GM18498 (cell line): ENCODE measurements at regions not wholly inside any gene's neighbourhood (a gene's known extent, or its start where the extent isn't known, plus 50 kb on each side); places are given as distances from the start of the nearest gene placed in this dataset.
"Not testable (repeated sequence)": the region's sequence is repeated elsewhere in the genome, so short reads cannot be mapped to it uniquely, and the experiment has no call there.

Source experiments
- ATAC-seq: cut with Tn5 transposase; IDR thresholded peaks from one replicate; pipeline ENCODE4 v1.9.1; 2021; ENCODE audit warnings: mild to moderate bottlenecking, moderate library complexity; ENCODE audit not compliant: unreplicated experiment

GRCh38 chr4:57199267-57199666, 89.1 kb upstream of the IGFBP7 start:
- ATAC-seq, result no peak

- no peak for ATAC-seq
These were observed 85.4 kb upstream of the IGFBP7 start for GRCh38 chr4:57195622-57196021.

- no peak for ATAC-seq
These were observed 84.0 kb upstream of the IGFBP7 start for GRCh38 chr4:57194068-57194611.

DNA sequence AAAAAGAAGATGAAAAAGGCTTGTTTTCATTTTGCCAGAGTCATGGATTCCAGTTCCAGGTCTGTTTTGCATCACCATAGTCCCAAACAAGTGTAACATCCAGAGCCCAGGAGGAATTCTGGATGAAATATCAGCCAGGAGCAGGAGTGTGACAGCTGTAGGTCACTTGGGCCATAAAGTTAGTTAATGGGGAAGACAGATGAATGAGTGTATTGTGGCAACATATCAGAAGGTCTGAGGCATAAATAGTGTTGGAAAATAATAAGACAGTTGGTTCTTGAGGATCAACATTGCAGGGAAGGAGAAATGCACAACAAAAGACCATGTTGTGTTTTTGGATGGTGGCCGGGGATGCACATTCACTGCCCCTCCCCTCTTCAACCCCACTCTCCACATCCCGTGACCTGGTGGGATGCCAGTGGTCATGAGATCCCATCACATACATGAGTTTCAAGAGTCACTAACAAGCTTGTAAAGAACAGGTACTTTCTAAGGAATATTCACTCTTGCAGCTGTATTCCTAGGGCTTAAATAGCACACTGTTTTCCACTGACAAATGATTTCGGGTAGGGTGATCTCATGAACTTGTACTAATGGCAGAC, 83.1 kb upstream of the IGFBP7 start:
- no peak for ATAC-seq

- ATAC-seq, result no peak
These were observed 81.4 kb upstream of the IGFBP7 start for GRCh38 chr4:57191523-57192034.

- peak; percentile 68 for ATAC-seq
These were observed 80.7 kb upstream of the IGFBP7 start for GRCh38 chr4:57190601-57191481.

DNA sequence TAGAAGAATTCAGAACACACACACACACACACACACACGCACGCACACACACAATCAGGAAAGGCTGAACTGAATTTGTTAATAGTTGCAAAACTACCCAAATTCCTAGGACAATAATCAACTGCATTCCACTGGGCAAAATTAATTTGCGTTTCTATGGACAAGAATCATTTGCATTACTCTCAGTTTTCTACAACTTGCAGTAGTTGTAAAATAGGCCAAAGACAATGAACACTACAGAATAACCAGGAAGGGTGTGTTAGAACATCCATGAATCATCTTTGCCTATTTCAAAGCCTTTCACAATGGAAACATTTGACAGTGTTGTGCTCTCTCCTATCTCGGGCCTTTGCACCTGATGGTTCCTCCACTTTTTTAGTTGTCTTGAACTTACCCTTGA, 77.1 kb upstream of the IGFBP7 start:
- ATAC-seq, result no peak

DNA sequence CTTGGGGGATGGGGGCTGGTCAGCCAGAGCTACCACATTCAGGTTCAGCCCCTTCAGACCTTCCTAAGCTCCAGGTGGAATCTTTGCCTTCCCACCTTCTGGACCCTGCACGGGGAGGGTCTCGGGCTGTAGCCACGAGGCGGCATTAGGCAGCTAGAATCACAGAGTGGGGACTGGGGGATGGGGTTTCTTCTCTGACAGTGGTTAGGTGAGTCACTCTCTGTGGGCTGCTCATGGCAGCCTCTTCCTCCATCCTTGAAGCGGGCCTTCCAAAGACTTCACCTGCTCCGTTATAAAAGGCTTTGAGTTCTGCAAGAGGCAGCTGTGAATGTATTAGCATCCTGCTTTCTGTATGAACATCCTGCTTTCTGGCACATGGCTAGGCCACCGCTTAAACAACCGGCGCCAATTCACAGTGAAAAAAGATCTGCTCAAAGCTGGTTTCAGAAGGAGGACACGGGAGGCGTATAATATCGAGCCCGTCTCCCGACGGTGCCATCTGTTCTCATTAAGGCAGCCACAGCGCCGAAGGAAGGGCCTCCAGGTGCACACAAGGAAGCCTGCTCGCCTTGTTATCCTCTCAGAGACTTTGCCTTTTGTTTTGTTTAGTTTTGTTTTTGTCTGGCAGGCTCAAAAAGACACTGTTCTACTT, 74.3 kb upstream of the IGFBP7 start:
- ATAC-seq, result no peak

DNA sequence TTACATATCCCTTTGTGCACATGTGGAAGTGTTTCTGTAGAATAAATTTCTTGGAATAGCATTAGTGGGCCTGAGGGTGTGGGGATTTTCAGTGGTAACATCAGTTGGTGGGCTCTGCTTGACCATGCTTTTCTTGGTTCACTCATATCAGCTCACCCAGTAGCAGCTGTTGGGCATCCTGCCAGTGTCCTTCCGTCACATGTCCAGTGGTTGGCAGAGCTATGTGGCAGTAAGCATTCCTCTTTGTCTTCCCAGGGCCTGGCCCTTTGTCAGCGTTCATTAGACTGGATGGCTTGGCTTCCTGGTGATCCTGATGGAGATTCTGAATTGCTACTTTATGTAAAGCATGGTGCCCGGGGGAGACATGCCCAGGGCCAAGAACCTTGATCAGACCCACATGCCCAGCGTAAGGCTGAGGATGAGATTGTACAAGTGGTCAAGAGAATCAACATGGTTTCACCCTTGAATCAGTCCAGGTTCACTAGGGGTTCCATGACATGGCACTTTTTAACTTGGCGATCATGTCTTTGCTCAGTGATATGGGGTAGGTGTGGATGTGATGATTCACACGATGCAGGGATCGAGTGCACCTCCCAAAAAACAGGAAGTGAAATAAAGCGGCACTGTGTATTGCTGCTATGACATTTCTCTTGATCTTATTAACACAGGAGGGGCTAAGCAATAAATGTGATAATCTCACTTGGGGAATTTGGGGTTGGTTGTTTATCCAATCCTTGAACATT, 72.1 kb upstream of the IGFBP7 start:
- ATAC-seq, result no peak

DNA sequence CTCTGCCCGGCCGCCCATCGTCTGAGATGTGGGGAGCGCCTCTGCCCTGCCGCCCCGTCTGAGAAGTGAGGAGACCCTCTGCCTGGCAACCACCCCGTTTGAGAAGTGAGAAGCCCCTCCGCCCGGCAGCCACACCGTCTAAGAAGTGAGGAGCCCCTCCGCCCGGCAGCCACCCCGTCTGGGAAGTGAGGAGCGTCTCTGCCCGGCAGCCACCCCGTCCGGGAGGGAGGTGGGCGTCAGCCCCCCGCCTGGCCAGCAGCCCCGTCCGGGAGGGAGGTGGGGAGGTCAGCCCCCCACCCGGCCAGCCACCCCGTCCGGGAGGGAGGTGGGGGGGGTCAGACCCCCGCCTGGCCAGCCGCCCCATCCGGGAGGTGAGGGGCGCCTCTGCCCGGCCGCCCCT, 63.0 kb upstream of the IGFBP7 start:
- ATAC-seq, result not testable (repeated sequence)

DNA sequence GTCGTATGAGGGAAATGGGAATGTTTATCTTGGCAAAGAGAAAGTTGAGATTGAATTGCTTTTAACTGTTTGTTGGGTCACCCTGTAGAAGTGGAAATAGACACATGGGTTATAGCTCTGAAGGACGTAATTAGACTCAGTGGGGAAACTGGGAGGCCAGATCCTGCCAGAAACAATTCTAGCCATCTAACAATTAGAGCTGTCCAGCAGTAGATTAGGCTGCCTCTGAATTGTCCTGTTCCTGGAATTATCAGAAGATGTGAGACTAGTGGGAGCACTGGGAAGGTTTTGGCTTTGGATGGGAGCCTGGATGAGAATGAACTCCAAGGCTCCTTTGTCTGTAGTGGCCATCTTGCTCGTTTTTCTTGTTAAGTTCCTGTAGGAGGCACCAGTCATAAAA, 61.9 kb upstream of the IGFBP7 start:
- no peak for ATAC-seq

- no peak for ATAC-seq
These were observed 58.8 kb upstream of the IGFBP7 start for GRCh38 chr4:57168982-57169381.

DNA sequence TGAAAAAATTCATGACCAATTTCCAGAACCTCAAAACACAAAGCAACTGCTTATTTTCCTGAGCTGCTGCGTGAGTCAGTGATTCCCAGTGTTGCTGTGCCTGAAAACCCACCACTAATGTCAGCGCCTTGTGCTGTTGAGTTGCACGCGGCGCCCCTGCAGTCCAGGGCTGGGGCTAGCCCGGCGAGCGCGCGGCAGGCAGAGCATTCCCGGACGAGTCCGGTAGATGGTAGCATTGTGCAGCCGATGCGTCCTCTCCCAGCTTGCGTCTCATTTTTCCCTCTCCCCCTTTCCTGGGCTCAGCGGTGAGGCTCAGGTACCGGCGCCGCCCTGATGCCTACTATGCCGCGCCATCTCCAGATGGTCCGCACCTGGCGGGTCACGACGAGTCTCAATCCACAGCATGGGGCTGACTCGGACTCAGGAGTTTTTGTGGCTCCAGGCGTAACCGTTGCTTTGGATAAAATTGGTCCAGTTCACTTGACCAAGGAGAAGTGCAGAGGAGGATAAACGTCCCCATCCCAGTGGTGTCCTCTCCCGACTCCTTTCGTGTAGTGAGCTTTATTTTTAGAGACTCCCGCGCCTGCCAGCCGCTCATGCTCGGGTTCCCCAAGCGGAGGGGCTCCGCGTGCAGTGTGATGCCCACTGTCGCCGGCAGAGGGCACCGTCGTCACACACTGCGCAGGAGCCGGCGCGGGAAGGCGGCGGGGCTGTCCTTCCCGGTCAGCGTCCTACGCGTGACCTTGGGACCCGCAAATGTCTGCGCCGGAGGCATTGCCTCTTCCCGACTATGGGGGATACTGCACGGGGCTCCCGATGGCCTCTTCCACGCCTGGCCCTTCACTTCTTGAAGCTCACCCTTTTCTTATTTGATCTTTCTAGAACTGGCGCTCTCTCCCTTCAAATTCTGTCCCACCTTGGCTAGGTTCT, 53.6 kb upstream of the IGFBP7 start:
- ATAC-seq, result peak; percentile 98

- no peak for ATAC-seq
These were observed 52.4 kb upstream of the IGFBP7 start for GRCh38 chr4:57162499-57163019.
